H9 (cell line): ENCODE measurements at regions not wholly inside any gene's neighbourhood (a gene's known extent, or its start where the extent isn't known, plus 50 kb on each side); places are given as distances from the start of the nearest gene placed in this dataset.

Experiments
- DNase-seq: peaks from one replicate; pipeline ENCODE4 v3.0.0-alpha.2; 2017
- H2AFZ ChIP-seq: one replicate; pipeline ENCODE4 v1.6.1; 2013; ENCODE audit warnings: mild to moderate bottlenecking, low read length, control low read depth, moderate library complexity
- H2AK5ac ChIP-seq: 2 replicates; pipeline ENCODE4 v1.6.1; 2013; ENCODE audit warnings: low read length, control low read depth, mixed read lengths; ENCODE audit not compliant: insufficient read length
- H2BK120ac ChIP-seq: one replicate; pipeline ENCODE4 v1.6.1; 2013; ENCODE audit warnings: low read depth, mild to moderate bottlenecking, low read length, control low read depth, inconsistent platforms; ENCODE audit not compliant: poor library complexity, severe bottlenecking
- H2BK12ac ChIP-seq: 2 replicates; pipeline ENCODE4 v1.6.1; 2013; ENCODE audit warnings: low read length, control low read depth, mixed read lengths, low read depth; ENCODE audit not compliant: insufficient read length
- H2BK15ac ChIP-seq: 2 replicates; pipeline ENCODE4 v1.6.1; 2013; ENCODE audit warnings: low read depth, low read length, control low read depth
- H2BK20ac ChIP-seq: one replicate; pipeline ENCODE4 v1.6.1; 2013; ENCODE audit warnings: low read depth, mild to moderate bottlenecking, low read length, control low read depth, inconsistent platforms; ENCODE audit not compliant: poor library complexity, severe bottlenecking
- H2BK5ac ChIP-seq: 2 replicates; pipeline ENCODE4 v1.6.1; 2013; ENCODE audit warnings: low read length, control low read depth, mixed read lengths; ENCODE audit not compliant: insufficient read length
- H3K14ac ChIP-seq: 2 replicates; pipeline ENCODE4 v1.6.1; 2013; ENCODE audit warnings: low read length, control low read depth; ENCODE audit not compliant: insufficient read depth
- H3K18ac ChIP-seq: 2 replicates; pipeline ENCODE4 v1.6.1; 2013; ENCODE audit warnings: low read depth, mild to moderate bottlenecking, mixed read lengths, low read length, control low read depth; ENCODE audit not compliant: insufficient read length
- H3K23ac ChIP-seq: 2 replicates; pipeline ENCODE4 v1.6.1; 2013; ENCODE audit warnings: low read length, control low read depth, mixed read lengths, low read depth; ENCODE audit not compliant: insufficient read length
- H3K23me2 ChIP-seq: 2 replicates; pipeline ENCODE4 v1.6.1; 2013; ENCODE audit warnings: low read depth, mild to moderate bottlenecking, mixed read lengths, low read length, control low read depth; ENCODE audit not compliant: insufficient read length, poor library complexity, severe bottlenecking
- H3K27ac ChIP-seq: 2 replicates; pipeline ENCODE4 v1.5.1; 2013; ENCODE audit warnings: low read length, control low read depth, mixed read lengths, low read depth; ENCODE audit not compliant: insufficient read length
- H3K27me3 ChIP-seq: 2 replicates; pipeline ENCODE4 v1.6.1; 2013; ENCODE audit warnings: low read length, control low read depth, inconsistent platforms; ENCODE audit not compliant: insufficient read depth
- H3K4ac ChIP-seq: 2 replicates; pipeline ENCODE4 v1.6.1; 2013; ENCODE audit warnings: low read depth, mild to moderate bottlenecking, control low read depth, inconsistent platforms, low read length, moderate library complexity
- H3K4me1 ChIP-seq: 2 replicates; pipeline ENCODE4 v1.6.1; 2013; ENCODE audit warnings: low read length, control low read depth, inconsistent platforms; ENCODE audit not compliant: insufficient read depth
- H3K4me2 ChIP-seq: 2 replicates; pipeline ENCODE4 v1.6.1; 2013; ENCODE audit warnings: low read length, control low read depth, mixed read lengths; ENCODE audit not compliant: insufficient read length, insufficient read depth
- H3K56ac ChIP-seq: 2 replicates; pipeline ENCODE4 v1.6.1; 2013; ENCODE audit warnings: low read depth, mild to moderate bottlenecking, mixed read lengths, low read length, control low read depth; ENCODE audit not compliant: insufficient read length
- H3K79me1 ChIP-seq: 2 replicates; pipeline ENCODE4 v1.6.1; 2013; ENCODE audit warnings: low read depth, mild to moderate bottlenecking, moderate library complexity, low read length, control low read depth, inconsistent platforms; ENCODE audit not compliant: insufficient read depth, poor library complexity, severe bottlenecking
- H3K79me2 ChIP-seq: 2 replicates; pipeline ENCODE4 v1.6.1; 2013; ENCODE audit warnings: low read length, control low read depth, inconsistent platforms; ENCODE audit not compliant: insufficient read depth
- H3K9ac ChIP-seq: 2 replicates; pipeline ENCODE4 v1.6.1; 2013; ENCODE audit warnings: low read length, control low read depth, mixed read lengths; ENCODE audit not compliant: insufficient read length; ENCODE audit errors: extremely low read depth
- H3K9me3 ChIP-seq: one replicate; pipeline ENCODE4 v1.6.1; 2013; ENCODE audit warnings: low read depth, low read length, inconsistent platforms; ENCODE audit not compliant: control insufficient read depth
- H3T11ph ChIP-seq: one replicate; pipeline ENCODE4 v1.6.1; 2013; ENCODE audit warnings: mild to moderate bottlenecking, low read length, control low read depth, inconsistent platforms
- H4K20me1 ChIP-seq: one replicate; pipeline ENCODE4 v1.6.1; 2013; ENCODE audit not compliant: control insufficient read depth, insufficient read length, insufficient read depth
- H4K5ac ChIP-seq: 2 replicates; pipeline ENCODE4 v1.6.1; 2013; ENCODE audit warnings: low read depth, mild to moderate bottlenecking, mixed read lengths, low read length, control low read depth; ENCODE audit not compliant: insufficient read length
- H4K8ac ChIP-seq: replicated peaks from 2 replicates; pipeline ENCODE4 v1.6.1; 2013; ENCODE audit warnings: low read length, control low read depth, mixed read lengths, low read depth; ENCODE audit not compliant: insufficient read length
- H4K91ac ChIP-seq: 2 replicates; pipeline ENCODE4 v1.6.1; 2013; ENCODE audit warnings: low read depth, mild to moderate bottlenecking, moderate library complexity, mixed read lengths, low read length, control low read depth; ENCODE audit not compliant: insufficient read length
- H3K27ac Mint-ChIP-seq, 3 experiments: 2 replicates in 2 of 3; 3 replicates in 1 of 3; pipeline ENCODE4 v1.8.0; 2020 to 2021; ENCODE audit warnings: mixed read lengths in 3 of 3, mild to moderate bottlenecking in 1 of 3, moderate library complexity in 1 of 3
- H3K27me3 Mint-ChIP-seq: 2 replicates; pipeline ENCODE4 v1.8.0; 2021; ENCODE audit warnings: low read depth, mild to moderate bottlenecking, moderate library complexity, mixed read lengths
- H3K36me3 Mint-ChIP-seq, 3 experiments: 2 replicates in 2 of 3; 3 replicates in 1 of 3; pipeline ENCODE4 v1.8.0; 2020 to 2021; ENCODE audit warnings: low read depth in 3 of 3, mixed read lengths in 3 of 3; ENCODE audit not compliant: insufficient read depth in 1 of 3
- H3K4me1 Mint-ChIP-seq, 2 experiments: 2 replicates each; pipeline ENCODE4 v1.8.0; 2020; ENCODE audit warnings: mixed read lengths in 2 of 2
- H3K4me3 Mint-ChIP-seq, 2 experiments: 2 replicates in 1 of 2; 3 replicates in 1 of 2; pipeline ENCODE4 v1.8.0; 2020 to 2021; ENCODE audit warnings: mild to moderate bottlenecking in 2 of 2, mixed read lengths in 2 of 2, moderate library complexity in 1 of 2
- H3K9me3 Mint-ChIP-seq, 2 experiments: 2 replicates in 1 of 2; 3 replicates in 1 of 2; pipeline ENCODE4 v1.8.0; 2020; ENCODE audit warnings: mild to moderate bottlenecking in 2 of 2, mixed read lengths in 2 of 2, moderate library complexity in 1 of 2
- CTCF ChIP-seq: fragments of 200-600 bp; sonication (generic); conservative IDR thresholded peaks from 3 replicates; pipeline ENCODE4 v1.8.0; 2021; ENCODE audit warnings: antibody characterized with exemption, mild to moderate bottlenecking
- WGBS: extraction: QIAGEN DNeasy Blood & Tissue Kit; methylation state at CpG from one replicate; pipeline ENCODE4 v1.1.7; 2013; ENCODE audit warnings: missing lambda C conversion rate, low lambda C conversion rate, mixed read lengths; ENCODE audit not compliant: insufficient read length; ENCODE audit errors: extremely low coverage; 5-methylcytosine and 5-hydroxymethylcytosine counted together

- H3K79me2 ChIP-seq, result no peaks in the 10 kb centered on the region
Observed at GRCh38 chr6:137313928-137314855, 95.0 kb upstream of the IFNGR1 start.

More at GRCh38 chr6:137313928-137314855, 95.0 kb upstream of the IFNGR1 start:
- Histone ChIP-seq H2BK15ac (no peak overlapping the region), H2BK12ac (no peak overlapping the region), H3T11ph (no peak overlapping the region), H4K5ac (no peak overlapping the region), H4K91ac (no peak overlapping the region), H2BK120ac (no peak overlapping the region), H3K14ac (no peak overlapping the region), H3K23ac (no peak overlapping the region), H3K4me1 (peaks cover 4% of the 10 kb centered on the region; the same call in 1 of the 2 replicates), H3K79me1 (no peaks in the 10 kb centered on the region), H2BK20ac (no peak overlapping the region), H3K4me2 (no peak overlapping the region), H3K18ac (no peak overlapping the region), H3K9ac (no peak overlapping the region), H4K20me1 (no peaks in the 10 kb centered on the region), H3K27me3 (no peaks in the 10 kb centered on the region), H2AK5ac (no peak overlapping the region), H4K8ac (no peak overlapping the region), H2AFZ (no peak overlapping the region), H3K27ac (no peak overlapping the region), H3K23me2 (no peaks in the 10 kb centered on the region), H3K9me3 (no peaks in the 10 kb centered on the region), H3K4ac (no peak overlapping the region), H3K56ac (no peak overlapping the region), H2BK5ac (no peak overlapping the region)
- DNase-seq, result peak; percentile 69
- no peaks in the 10 kb centered on the region for H3K27me3 Mint-ChIP-seq
- peaks cover 17 to 21% of the 10 kb centered on the region in 2 experiments for H3K4me1 Mint-ChIP-seq
- no peaks in the 10 kb centered on the region for H3K9me3 Mint-ChIP-seq
- H3K36me3 Mint-ChIP-seq, result peaks cover 0 to 5% (median 1%) of the 10 kb centered on the region in 3 experiments; a peak in 1 of 7 replicates
- no peak overlapping the region for H3K27ac Mint-ChIP-seq
- H3K4me3 Mint-ChIP-seq, result no peak overlapping the region
- TF ChIP-seq CTCF, result peak; percentile 82
- WGBS, result no CpG with 5 or more reads among the region's 11 CpGs
